DOHH2 (cell line): ENCODE measurements at regions not wholly inside any gene's neighbourhood (a gene's known extent, or its start where the extent isn't known, plus 50 kb on each side); places are given as distances from the start of the nearest gene placed in this dataset.

Source experiments
- EZH2phosphoT487 ChIP-seq: fragments of 200-600 bp; sonication (generic); IDR thresholded peaks from 2 replicates; pipeline ENCODE4 v1.6.1; 2017; ENCODE audit warnings: borderline replicate concordance, mild to moderate bottlenecking, antibody characterized with exemption, low read length, moderate library complexity, mixed read lengths
- TF ChIP-seq, protein P1 (sequence below): fragments of 200-600 bp; sonication (generic); IDR thresholded peaks from one replicate; pipeline ENCODE4 v1.5.1; 2014; ENCODE audit warnings: antibody characterized with exemption, mild to moderate bottlenecking, low read depth, low read length; ENCODE audit not compliant: poor library complexity, severe bottlenecking

DNA sequence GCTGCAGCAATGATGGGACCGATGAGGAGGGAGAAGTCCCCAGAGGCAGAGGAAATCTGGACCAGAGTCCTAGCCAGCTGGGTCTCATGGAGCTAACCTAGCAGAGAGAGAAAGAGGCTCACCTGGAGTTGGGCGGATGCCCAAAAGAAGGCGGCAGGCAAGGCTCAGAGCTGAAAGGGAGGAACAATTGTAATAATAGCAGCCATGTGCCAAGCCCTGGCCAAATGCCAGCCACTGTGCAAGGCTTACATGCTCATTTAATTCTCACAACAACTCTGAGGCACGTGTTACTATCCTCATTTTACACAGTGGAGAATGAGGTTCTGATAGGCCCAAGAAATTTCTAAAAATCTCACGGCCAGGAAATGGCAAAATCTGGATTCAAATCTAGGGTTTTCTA, 50.0 kb upstream of the ZNF648 start:
- TF ChIP-seq, protein P1, sequence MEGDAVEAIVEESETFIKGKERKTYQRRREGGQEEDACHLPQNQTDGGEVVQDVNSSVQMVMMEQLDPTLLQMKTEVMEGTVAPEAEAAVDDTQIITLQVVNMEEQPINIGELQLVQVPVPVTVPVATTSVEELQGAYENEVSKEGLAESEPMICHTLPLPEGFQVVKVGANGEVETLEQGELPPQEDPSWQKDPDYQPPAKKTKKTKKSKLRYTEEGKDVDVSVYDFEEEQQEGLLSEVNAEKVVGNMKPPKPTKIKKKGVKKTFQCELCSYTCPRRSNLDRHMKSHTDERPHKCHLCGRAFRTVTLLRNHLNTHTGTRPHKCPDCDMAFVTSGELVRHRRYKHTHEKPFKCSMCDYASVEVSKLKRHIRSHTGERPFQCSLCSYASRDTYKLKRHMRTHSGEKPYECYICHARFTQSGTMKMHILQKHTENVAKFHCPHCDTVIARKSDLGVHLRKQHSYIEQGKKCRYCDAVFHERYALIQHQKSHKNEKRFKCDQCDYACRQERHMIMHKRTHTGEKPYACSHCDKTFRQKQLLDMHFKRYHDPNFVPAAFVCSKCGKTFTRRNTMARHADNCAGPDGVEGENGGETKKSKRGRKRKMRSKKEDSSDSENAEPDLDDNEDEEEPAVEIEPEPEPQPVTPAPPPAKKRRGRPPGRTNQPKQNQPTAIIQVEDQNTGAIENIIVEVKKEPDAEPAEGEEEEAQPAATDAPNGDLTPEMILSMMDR = no peak
- no peak for TF ChIP-seq EZH2phosphoT487
